Medulla oblongata (tissue), 1 donor: ENCODE measurements at regions not wholly inside any gene's neighbourhood (a gene's known extent, or its start where the extent isn't known, plus 50 kb on each side); places are given as distances from the start of the nearest gene placed in this dataset.

Source experiments
- DNase-seq: peaks from one replicate; pipeline ENCODE4 v3.0.0-alpha.2; 2015; ENCODE audit errors: extremely low spot score

GRCh38 chr5:125499636-125500332 is 753.3 kb upstream of the ZNF608 start:
- DNase-seq: peak; percentile 73

GRCh38 chr5:125501396-125501795 is 755.0 kb upstream of the ZNF608 start:
- DNase-seq: no peak

GRCh38 chr5:125503946-125504345 is 757.5 kb upstream of the ZNF608 start:
- DNase-seq: no peak

GRCh38 chr5:125505115-125505514 is 758.7 kb upstream of the ZNF608 start:
- no peak for DNase-seq

GRCh38 chr5:125506124-125506523 is 759.7 kb upstream of the ZNF608 start:
- DNase-seq: no peak

GRCh38 chr5:125508225-125508624 is 761.8 kb upstream of the ZNF608 start:
- DNase-seq: no peak

GRCh38 chr5:125510651-125511050 is 764.2 kb upstream of the ZNF608 start:
- no peak for DNase-seq

- no peak for DNase-seq
Measured at GRCh38 chr5:125517973-125518550, 771.6 kb upstream of the ZNF608 start.

GRCh38 chr5:125521289-125521688 is 774.9 kb upstream of the ZNF608 start:
- no peak for DNase-seq

GRCh38 chr5:125525356-125525755 is 778.9 kb upstream of the ZNF608 start:
- peak; percentile 33 for DNase-seq

GRCh38 chr5:125526966-125527365 is 780.5 kb upstream of the ZNF608 start:
- DNase-seq: no peak

GRCh38 chr5:125528881-125529280 is 782.4 kb upstream of the ZNF608 start:
- no peak for DNase-seq

GRCh38 chr5:125530833-125531615 is 784.6 kb upstream of the ZNF608 start:
- no peak for DNase-seq

GRCh38 chr5:125536095-125536494 is 789.7 kb upstream of the ZNF608 start:
- DNase-seq: no peak

- no peak for DNase-seq
Measured at GRCh38 chr5:125536582-125536981, 790.1 kb upstream of the ZNF608 start.

GRCh38 chr5:125537661-125538060 is 791.2 kb upstream of the ZNF608 start:
- DNase-seq: no peak

GRCh38 chr5:125538469-125538868 is 792.0 kb upstream of the ZNF608 start:
- no peak for DNase-seq

- DNase-seq: no peak
Measured at GRCh38 chr5:125541085-125541484, 794.6 kb upstream of the ZNF608 start.

- DNase-seq: peak; percentile 23
Measured at GRCh38 chr5:125549322-125549911, 803.0 kb upstream of the ZNF608 start.

GRCh38 chr5:125550274-125550673 is 803.8 kb upstream of the ZNF608 start:
- no peak for DNase-seq

GRCh38 chr5:125551246-125551645 is 804.8 kb upstream of the ZNF608 start:
- no peak for DNase-seq

GRCh38 chr5:125551797-125552196 is 805.4 kb upstream of the ZNF608 start:
- no peak for DNase-seq

- DNase-seq: no peak
Measured at GRCh38 chr5:125552486-125552885, 806.0 kb upstream of the ZNF608 start.
